HEK293 (cell line): ENCODE measurements at regions not wholly inside any gene's neighbourhood (a gene's known extent, or its start where the extent isn't known, plus 50 kb on each side); places are given as distances from the start of the nearest gene placed in this dataset.

Experiments used
- CTCF ChIA-PET: fragments of 350-600 bp; formaldehyde crosslinking; extraction: SDS; loops from one replicate; lab custom pipeline; 2021; ENCODE audit warnings: antibody characterized with exemption; lab: Yijun Ruan, JAX
- POLR2A ChIA-PET: fragments of 300-600 bp; formaldehyde crosslinking; extraction: SDS; loops from one replicate; lab custom pipeline; 2020; ENCODE audit warnings: antibody characterized with exemption, inconsistent platforms; lab: Yijun Ruan, JAX
- H3K27ac ChIP-seq: fragments of 200-500 bp; sonication (Bioruptor generic); 2 replicates; pipeline ENCODE4 v1.5.1; 2014; ENCODE audit warnings: low read depth, low read length, control low read depth, inconsistent platforms; ENCODE audit errors: extremely low read depth
- H3K36me3 ChIP-seq, 2 experiments: fragments of 200-500 bp in 1 of 2; sonication (Bioruptor generic) in 1 of 2; 1 replicate in 1 of 2; 2 replicates in 1 of 2; pipeline ENCODE4 v1.5.1; 2014 to 2017; ENCODE audit warnings: inconsistent platforms in 2 of 2, low read length in 2 of 2; ENCODE audit not compliant: control insufficient read depth in 2 of 2, insufficient read depth in 1 of 2
- H3K4me1 ChIP-seq: fragments of 200-500 bp; sonication (Bioruptor generic); 2 replicates; pipeline ENCODE4 v1.5.1; 2014; ENCODE audit warnings: mild to moderate bottlenecking, low read length, inconsistent platforms; ENCODE audit not compliant: control insufficient read depth, insufficient read depth
- H3K4me3 ChIP-seq: 2 replicates; pipeline ENCODE4 v1.5.1; 2011; ENCODE audit warnings: low read depth, mild to moderate bottlenecking, control low read depth, low read length, moderate library complexity
- H3K9me3 ChIP-seq: fragments of 200-500 bp; sonication (Bioruptor generic); 2 replicates; pipeline ENCODE4 v1.5.1; 2014; ENCODE audit warnings: low read depth, low read length, inconsistent platforms; ENCODE audit not compliant: control insufficient read depth, insufficient read depth
- BCL11A ChIP-seq: fragments of 450-650 bp; formaldehyde crosslinking; IDR thresholded peaks from 2 replicates; pipeline ENCODE4 v1.5.1; 2016; ENCODE audit warnings: low read depth, missing biosample characterization, missing genetic modification characterization
- EGR2 ChIP-seq: fragments of 450-650 bp; formaldehyde crosslinking; IDR thresholded peaks from 2 replicates; pipeline ENCODE4 v1.5.1; 2016; ENCODE audit warnings: low read depth, missing biosample characterization, missing genetic modification characterization
- GLIS2 ChIP-seq: fragments of 450-650 bp; formaldehyde crosslinking; IDR thresholded peaks from 2 replicates; pipeline ENCODE4 v1.5.1; 2016; ENCODE audit warnings: missing biosample characterization, missing genetic modification characterization
- HIC1 ChIP-seq: fragments of 450-650 bp; formaldehyde crosslinking; IDR thresholded peaks from 2 replicates; pipeline ENCODE4 v1.5.1; 2016; ENCODE audit warnings: missing biosample characterization, missing genetic modification characterization
- SP7 ChIP-seq: fragments of 450-650 bp; formaldehyde crosslinking; IDR thresholded peaks from 2 replicates; pipeline ENCODE4 v1.5.1; 2016; ENCODE audit warnings: missing biosample characterization, missing genetic modification characterization
- ZBTB1 ChIP-seq: fragments of 450-650 bp; formaldehyde crosslinking; IDR thresholded peaks from 2 replicates; pipeline ENCODE4 v1.5.1; 2016; ENCODE audit warnings: missing biosample characterization, missing genetic modification characterization
- ZNF140 ChIP-seq: fragments of 450-650 bp; formaldehyde crosslinking; IDR thresholded peaks from 2 replicates; pipeline ENCODE4 v1.5.1; 2016; ENCODE audit warnings: missing biosample characterization, missing genetic modification characterization
- ZNF148 ChIP-seq: fragments of 450-650 bp; formaldehyde crosslinking; IDR thresholded peaks from 2 replicates; pipeline ENCODE4 v1.5.0; 2017; ENCODE audit warnings: missing biosample characterization, missing genetic modification characterization, borderline replicate concordance
- ZNF23 ChIP-seq: fragments of 450-650 bp; formaldehyde crosslinking; IDR thresholded peaks from 2 replicates; pipeline ENCODE4 v1.5.1; 2016; ENCODE audit warnings: missing biosample characterization, missing genetic modification characterization, borderline replicate concordance
- ZNF394 ChIP-seq: fragments of 450-650 bp; formaldehyde crosslinking; IDR thresholded peaks from 2 replicates; pipeline ENCODE4 v1.5.1; 2016; ENCODE audit warnings: missing biosample characterization, missing genetic modification characterization, mild to moderate bottlenecking, moderate library complexity, borderline replicate concordance
- ZNF518A ChIP-seq: fragments of 450-650 bp; formaldehyde crosslinking; conservative IDR thresholded peaks from 2 replicates; pipeline ENCODE4 v1.5.1; 2016; ENCODE audit warnings: low read depth, missing biosample characterization, missing genetic modification characterization
- ZNF670 ChIP-seq: fragments of 450-650 bp; formaldehyde crosslinking; IDR thresholded peaks from 2 replicates; pipeline ENCODE4 v1.5.1; 2016; ENCODE audit warnings: missing biosample characterization, missing genetic modification characterization, low read depth
- TF ChIP-seq, protein P1 (sequence below): fragments of 450-650 bp; formaldehyde crosslinking; IDR thresholded peaks from 2 replicates; pipeline ENCODE4 v1.5.1; 2016; ENCODE audit warnings: missing biosample characterization, missing genetic modification characterization

- TF ChIP-seq ZNF148 (tag by site-specific recombination) (no peak), ZNF394 (tag by site-specific recombination) (no peak), SP7 (tag by site-specific recombination) (no peak), EGR2 (tag by site-specific recombination) (no peak)
- TF ChIP-seq, protein P1, sequence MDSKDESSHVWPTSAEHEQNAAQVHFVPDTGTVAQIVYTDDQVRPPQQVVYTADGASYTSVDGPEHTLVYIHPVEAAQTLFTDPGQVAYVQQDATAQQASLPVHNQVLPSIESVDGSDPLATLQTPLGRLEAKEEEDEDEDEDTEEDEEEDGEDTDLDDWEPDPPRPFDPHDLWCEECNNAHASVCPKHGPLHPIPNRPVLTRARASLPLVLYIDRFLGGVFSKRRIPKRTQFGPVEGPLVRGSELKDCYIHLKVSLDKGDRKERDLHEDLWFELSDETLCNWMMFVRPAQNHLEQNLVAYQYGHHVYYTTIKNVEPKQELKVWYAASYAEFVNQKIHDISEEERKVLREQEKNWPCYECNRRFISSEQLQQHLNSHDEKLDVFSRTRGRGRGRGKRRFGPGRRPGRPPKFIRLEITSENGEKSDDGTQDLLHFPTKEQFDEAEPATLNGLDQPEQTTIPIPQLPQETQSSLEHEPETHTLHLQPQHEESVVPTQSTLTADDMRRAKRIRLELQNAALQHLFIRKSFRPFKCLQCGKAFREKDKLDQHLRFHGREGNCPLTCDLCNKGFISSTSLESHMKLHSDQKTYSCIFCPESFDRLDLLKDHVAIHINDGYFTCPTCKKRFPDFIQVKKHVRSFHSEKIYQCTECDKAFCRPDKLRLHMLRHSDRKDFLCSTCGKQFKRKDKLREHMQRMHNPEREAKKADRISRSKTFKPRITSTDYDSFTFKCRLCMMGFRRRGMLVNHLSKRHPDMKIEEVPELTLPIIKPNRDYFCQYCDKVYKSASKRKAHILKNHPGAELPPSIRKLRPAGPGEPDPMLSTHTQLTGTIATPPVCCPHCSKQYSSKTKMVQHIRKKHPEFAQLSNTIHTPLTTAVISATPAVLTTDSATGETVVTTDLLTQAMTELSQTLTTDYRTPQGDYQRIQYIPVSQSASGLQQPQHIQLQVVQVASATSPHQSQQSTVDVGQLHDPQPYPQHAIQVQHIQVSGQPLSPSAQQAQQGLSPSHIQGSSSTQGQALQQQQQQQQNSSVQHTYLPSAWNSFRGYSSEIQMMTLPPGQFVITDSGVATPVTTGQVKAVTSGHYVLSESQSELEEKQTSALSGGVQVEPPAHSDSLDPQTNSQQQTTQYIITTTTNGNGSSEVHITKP (tag by site-specific recombination), result no peak
These were observed 121.1 kb upstream of the COL21A1 start (continued) for GRCh38 chr6:56368491-56368890.

DNA sequence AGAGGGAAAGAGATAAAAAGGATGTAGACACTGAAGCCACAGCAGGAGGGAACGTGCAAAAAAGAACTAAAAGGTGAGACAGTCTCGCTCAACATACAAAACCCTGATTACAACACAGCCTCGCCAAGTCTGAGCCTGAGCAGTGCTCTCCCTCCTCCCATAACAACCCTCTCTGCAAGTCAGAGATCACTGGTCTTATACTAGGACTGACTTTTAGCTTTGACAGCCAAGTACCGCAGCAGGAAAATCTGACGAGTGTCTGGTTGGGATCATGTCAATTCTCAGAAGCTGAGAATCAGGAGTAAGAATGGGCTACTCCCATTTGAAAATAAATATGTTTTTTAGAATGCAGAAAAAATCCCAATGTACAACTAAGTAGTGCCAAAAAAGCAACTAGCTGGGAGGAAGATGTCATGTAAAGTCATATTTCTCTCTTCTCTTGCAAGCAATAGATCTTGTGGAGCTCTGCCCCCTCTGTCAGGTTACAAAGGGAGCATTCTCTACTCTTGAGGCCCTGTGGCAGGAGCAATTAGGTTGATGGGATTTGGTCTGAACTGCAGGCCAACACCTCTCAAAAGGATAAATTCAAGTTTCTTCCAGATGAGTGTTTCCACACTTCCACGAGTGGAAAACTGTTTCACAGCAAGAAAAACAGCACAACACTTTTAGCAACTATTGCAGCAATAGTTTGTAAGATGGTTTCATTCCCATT, 118.9 kb upstream of the COL21A1 start:
- H3K4me1 ChIP-seq, result peaks cover 19% of the 10 kb centered on the region
- POLR2A ChIA-PET, result no interaction called here
- no peak for TF ChIP-seq ZNF23 (tag by site-specific recombination)
- TF ChIP-seq HIC1 (tag by site-specific recombination), result no peak
- no peak for TF ChIP-seq ZNF518A (tag by site-specific recombination)
- no peak for TF ChIP-seq ZNF670
- TF ChIP-seq BCL11A, result no peak
- no peak for TF ChIP-seq ZBTB1 (tag by site-specific recombination)
- TF ChIP-seq GLIS2, result no peak
- TF ChIP-seq ZNF140 (tag by site-specific recombination), result no peak
- no peaks in the 10 kb centered on the region for H3K36me3 ChIP-seq
- no peak overlapping the region for H3K27ac ChIP-seq
- CTCF ChIA-PET, result interaction anchor here (0.7 to 6.2 kb wide), 3 partner anchors 204 to 769 kb away, joined by 3 to 47 read pairs (median 3); no protein-coding TSS in a partner anchor
- no peaks in the 10 kb centered on the region for H3K9me3 ChIP-seq
- H3K4me3 ChIP-seq, result no peak overlapping the region
